Activated T-helper 9 cell treated with anti-CD3 and anti-CD28 coated beads, Interleukin-2, amount 50 U/mL, for 16 hours (primary cell): ENCODE measurements at regions not wholly inside any gene's neighbourhood (a gene's known extent, or its start where the extent isn't known, plus 50 kb on each side); places are given as distances from the start of the nearest gene placed in this dataset.

ENCODE experiments used
- DNase-seq: peaks from one replicate; pipeline ENCODE4 v3.0.0-alpha.2; 2020; ENCODE audit warnings: low read depth

DNA sequence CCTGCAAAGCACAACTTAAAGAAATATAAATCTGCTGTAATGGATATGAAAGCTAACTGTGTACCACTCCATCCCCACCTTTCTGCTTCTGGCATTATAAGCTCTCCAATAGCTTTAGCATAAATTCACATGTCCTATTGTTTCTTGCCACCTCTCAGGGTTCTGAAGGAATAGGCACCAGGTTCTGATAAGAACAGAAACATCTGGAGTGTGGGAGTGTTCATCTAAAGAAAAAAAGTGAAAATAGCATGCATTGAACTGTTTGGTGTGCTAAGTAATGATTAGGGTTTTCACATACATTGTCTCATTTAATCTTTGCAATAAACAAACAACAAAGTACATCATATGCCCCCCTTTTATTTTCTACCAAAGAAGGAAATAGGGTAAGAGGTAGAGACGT is 72.3 kb downstream of the FAM76B start:
- DNase-seq: no peak

DNA sequence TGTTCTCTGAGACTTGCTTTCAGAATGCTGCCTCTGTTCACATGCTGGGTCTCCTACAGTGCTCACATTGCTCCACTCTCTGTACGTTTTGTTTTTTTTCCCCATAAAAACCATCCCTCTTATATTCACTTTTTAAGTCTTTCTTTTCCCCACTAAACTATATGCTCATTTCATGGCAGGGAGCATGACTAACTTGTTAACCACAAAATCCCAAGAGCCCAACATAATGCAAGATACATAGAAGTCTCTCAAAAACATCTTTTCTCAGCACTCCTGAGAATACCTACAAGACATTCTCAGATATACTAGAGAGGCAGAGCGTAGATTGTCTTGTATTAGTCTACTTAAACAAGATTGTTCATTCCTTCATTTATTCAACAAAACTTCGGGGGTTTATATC is 73.3 kb downstream of the FAM76B start:
- DNase-seq: no peak

DNA sequence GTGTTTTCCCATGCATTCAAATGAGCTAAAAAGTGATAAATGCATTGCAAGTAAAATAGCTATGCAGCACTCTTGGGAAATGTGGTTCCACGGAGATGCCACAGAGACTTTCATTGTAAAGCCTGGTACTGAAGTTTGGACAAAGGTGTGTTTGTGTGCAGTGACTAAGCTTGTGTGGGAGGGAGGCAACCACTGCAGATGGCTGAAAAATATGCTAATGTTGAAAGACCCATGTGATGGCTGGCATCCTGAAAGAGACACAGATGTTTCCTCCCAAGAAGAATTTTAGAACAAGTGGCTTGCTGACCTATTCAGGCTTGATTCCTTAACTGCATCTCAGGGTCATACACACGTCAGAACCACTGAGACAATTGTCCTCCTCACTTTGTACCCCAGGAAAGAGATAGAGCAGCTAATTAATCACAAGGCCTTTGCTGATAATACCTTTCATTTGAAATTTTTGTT is 73.8 kb downstream of the FAM76B start:
- peak; percentile 23 for DNase-seq

DNA sequence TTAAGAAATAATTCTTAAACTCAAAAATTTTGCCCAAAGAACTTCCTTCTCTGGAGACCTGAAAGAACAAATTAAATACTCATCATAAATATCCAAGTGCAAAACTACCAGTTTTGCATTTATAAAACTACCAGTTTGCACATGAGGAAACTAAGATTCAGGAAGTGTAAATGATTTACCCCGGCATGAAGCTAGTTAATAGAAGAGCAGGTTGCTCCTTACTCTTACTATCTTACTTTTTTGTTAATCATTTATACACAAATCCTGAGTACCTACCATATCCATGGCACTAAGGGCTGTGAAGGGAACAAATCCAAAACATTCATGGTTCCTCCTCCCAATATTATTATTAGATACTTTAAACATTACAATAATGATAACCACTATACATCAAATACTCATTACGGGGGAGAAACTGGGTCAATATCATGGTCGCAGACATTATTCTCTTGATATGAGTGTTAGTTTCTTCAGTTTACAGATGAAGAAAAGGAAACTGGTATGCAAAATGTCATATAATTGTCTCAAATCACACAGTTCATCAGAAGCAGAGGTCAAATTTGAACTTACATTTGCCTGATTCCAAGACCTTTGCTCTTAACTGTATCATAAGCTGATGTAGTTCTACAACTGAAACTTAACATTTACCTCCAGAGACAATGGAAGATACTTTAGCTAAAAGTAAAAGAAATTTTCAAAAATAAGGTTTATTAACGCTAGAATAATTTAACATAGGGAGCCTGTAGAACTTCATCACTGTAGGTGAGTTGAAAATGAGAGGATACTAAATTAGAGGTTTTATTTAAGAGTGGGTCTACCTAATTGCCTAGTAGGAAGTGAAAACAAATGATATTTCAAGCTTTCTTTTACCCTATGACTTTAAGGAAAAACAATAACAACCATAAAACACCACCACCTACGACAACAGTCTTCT is 74.5 kb downstream of the FAM76B start:
- no peak for DNase-seq

DNA sequence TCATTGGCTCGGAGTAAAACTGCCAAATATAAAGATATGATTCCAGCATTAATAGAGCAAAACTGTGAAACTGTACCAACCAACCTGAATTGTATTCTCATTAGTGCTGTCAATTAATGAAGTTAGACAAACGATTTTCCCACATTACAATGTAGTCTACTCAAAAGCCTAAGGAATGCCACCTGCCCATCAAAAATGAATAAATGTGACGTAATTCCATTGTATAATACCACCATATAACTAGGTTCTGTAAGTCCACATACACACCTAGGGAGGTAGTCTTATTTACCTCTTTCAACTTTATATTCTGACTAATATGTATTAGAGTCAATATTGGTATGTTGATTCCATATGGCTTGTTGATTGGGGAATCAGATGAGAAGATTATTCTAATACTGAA is 76.2 kb downstream of the FAM76B start:
- no peak for DNase-seq

DNA sequence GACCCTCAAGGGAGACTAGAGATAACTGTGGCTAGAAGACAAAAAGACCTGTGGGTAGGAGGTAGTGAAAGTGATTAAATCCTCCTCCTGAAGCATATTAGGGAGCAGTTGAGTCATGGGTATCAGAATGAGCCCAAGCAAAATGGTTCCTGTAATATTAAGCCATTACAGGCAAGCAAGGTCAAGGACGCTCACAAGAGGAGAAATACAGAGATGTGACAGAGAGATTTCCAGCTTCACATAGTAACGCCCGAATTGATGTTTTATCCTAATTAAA is 77.7 kb downstream of the FAM76B start:
- no peak for DNase-seq

DNA sequence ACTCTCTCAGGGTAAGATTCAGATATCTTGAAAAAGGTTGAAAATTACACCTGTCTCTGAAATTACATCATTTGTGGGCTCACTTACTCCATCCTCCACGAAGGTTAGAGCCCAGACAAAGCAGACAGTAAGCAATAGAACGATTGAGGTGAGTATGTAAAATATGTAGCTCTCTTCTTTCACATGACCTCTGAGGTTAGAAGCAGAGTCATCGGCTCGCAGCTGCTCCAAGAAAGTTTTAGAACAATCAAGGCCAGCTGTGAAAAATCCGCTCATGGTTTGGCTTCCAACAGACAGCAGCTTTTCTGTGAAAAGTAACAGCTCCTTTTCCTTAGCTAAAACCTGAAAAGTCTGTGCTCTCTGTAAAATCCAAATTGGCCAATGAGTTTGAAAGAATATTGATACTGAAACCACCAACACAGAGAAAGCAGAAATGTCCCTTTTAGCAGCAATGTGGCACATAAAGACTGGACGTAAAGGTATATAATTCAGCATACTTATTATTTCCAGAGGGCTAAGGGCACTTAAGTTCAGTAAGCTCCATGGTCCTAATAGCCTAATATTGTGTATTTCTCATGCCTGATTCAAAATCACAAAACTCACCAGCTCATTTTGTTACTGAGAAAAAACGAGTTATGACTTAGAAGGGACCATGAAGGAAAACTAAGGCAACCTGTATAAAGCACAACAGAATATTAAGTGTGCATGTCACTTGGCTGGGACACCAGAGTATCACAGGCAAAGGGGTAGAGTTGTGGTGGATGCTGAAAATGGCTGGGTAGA is 78.2 kb downstream of the FAM76B start:
- DNase-seq: no peak

DNA sequence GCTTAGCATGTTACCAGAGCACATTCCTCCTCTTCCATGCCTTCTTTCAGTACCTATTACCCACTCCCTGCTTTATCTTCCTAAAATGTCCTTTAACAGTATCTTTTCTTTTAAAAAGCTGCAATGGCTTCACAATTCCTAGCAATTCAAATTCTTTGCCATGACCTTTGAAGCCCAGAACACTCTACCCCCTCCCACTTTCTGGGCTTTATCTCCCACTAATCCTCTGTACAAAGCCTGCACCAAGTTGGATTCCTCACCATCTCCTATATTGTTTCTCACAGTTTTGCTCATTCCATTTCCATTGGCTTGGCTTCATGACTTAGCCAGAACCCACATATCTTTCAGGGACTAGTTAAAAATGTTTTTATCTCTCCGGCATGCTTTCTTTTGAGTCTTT is 80.9 kb downstream of the FAM76B start:
- DNase-seq: no peak

DNA sequence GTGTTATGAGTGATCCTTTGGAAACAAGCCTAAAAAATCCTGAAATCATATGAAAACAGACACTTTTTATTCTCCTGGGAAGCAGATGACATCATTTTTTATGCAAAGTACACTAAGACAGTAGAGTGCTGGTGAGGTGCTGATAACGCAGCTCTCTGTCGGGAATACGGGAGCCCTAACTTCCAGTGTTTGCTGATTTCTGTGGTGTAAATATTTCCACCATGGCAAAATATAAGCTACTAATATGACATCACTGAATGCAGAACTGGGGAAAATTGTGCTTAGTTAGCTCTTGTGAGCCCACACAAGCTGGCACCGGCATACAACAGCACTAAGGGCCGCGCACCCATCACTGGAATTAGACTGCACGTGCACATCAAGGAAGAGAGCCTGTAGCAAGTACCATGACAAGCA is 82.6 kb downstream of the FAM76B start:
- DNase-seq: no peak

DNA sequence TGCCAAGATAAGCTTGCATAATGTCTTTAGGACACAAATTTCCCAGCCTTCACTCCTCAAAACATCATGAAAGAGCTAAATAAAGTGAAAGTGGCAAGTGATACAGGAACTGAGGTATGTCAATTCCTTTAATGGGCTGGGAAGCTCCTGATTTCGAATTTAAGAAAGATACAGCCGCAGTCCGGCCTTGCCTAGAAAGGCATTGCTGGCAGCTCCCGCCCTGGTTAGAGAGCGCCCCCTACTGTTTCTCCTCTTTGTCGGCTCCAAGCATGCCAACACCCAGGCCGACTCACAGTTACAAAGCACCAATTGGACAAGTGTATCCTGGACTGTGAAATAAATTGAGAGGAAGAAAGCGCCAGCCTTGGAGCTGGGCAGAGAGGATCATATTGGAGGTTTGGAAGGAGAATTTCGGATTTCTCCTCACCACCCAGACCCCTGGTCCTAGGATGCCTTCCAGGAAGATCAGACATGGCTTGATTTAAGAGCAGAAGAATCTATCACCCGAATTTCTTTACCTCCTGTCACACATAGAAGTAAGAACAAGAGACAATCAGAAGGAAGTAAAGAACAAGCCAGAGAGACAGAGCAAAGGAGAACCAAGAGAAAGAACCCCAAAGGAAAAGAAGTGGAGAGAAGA is 84.0 kb downstream of the FAM76B start:
- peak; percentile 69 for DNase-seq

DNA sequence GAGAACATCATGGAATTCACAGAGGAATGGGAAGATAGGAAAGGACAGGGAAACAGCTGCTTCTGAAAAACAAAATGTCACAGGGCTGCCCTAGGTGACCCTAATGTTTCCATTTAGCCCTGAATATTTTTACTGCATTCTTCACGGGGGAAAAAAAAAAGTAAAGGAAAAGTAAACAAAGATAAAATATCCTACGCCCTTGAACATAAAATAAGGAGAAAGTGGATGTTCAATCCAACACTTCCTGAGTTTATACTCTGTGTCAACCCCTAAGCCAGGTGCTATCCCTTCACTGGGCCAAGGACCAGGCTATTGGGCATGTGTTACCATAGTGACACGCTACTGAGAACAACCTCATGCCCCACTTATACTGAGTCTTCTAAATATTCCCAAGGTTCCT is 84.7 kb downstream of the FAM76B start:
- no peak for DNase-seq

DNA sequence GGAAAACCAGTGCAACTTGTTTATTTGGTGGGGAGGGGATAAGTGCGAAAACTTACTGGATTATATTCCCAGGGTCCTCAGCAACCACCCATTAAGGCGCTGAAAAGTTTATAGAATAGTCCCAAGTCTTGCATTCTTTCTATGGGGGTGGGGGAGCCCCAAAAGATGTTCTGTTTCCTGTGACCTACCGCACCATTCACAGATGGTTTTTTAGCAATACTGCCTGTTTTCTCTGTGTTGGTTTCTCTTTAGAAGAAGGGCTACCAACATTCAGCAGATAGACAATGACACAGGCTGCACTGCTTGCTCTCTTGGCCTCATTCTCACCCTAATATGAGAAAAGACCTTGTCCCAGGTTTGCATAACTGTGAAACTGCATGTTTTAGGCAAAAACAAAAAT is 86.5 kb downstream of the FAM76B start:
- no peak for DNase-seq

DNA sequence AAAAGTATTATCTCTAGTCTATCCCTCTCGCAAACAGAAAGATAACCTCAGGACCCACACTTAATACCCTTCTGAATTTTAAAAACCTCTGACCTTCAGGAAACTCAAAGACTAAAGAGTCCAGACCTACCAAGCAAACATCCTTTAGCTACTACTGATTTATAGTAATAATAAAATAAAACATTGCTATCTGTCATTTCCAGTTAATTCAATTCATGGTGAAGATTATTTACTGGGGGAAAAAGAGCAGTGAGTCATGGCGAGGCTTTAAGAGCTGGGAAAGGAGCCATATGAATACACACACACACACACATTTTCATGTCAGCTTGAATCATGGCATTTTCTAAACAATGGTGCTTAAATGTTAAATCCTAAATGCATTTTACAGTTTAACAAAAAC is 87.1 kb downstream of the FAM76B start:
- no peak for DNase-seq

DNA sequence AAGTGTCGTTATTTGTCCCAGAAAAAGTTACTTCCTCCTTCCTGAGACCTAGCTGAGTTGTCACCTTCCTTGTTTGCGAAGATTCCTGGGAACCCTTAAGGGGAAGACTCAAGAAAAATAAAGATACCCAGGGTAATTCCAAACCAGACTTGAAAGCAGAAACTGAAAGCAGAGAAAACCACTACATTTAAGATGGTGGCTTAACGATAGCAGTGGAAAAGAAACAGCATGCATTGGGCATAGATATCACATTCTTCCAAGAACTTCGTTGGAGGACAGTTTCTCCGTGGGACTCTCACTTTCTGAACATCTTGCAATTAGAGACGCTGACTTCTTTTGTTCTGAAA is 89.1 kb downstream of the FAM76B start:
- DNase-seq: no peak

DNA sequence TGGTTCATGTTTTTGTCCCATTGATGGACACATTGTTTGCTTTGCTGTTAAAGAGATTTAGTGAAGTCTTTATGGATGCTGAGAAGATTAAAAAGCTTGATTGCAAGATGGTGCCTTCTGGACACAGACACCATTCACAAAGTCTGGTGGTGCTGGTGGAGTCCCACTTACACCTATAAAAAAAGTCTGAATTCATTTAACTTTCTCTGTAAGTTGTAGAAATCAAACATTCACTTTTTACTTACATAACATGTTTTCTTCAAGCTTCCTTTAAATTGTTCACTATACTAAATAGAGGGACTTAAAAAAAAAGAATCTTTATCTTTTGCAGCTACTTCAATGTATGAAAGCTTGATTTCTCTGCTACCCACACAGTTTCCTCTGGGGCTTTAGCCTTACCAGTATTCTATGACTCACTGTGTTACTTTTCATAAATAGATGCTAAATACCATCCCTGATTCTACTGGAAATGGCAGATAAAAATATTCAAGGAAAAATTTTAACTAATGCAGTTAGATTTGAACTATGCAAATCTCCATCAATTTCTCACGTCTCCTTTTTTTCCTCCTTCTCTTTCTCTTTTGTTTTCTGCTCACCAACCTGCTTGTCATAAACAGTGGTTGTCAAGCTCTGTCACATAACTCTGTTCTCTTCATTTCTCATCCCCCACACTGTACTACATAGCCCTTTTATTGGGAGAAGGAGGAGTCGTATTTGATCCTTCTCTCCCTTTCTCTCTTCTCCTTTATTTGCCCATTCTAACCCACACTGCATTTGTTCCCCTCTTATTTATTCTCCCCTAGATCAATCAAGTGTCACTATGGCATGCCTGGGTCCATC is 89.7 kb downstream of the FAM76B start:
- DNase-seq: no peak

DNA sequence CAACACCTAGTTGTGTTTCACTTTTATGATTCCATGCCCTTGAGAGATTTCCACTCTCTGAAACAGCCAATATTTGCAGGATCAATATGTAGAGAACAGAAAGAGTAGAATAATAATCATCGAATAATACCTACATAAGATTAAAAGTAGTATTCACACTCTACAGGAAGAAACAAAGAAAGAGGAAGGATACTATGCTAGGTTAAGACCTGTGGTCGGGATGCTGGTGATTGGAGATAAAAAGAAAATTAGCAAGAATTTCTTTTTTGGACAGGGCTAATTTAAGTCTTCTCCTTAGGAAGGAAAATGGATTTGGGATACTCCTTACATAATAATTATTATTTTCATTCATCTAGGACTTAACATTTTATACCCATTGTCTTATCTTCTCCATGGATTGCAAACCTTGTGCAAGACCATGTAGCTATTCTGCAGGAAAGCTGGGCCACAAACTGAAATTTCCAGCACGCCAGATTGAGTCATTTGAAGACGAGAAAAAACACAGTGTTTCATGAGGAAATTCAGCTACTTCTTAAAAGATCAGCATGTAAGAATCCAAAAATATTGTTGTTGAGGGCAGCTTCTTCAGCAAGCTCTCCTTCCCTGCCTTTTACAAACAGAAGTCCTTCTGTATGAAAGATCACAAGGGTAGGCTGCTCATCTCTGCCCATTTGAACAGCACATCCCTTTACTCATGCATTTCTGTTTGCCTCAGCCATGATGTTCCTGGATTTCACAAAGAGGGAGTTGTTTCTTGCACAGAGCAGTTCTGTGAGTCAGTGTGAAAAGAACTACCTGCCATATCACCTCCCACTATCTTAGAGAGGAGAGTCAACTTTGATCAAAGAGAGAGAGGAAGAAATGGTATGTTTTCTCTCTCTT is 90.7 kb downstream of the FAM76B start:
- no peak for DNase-seq

DNA sequence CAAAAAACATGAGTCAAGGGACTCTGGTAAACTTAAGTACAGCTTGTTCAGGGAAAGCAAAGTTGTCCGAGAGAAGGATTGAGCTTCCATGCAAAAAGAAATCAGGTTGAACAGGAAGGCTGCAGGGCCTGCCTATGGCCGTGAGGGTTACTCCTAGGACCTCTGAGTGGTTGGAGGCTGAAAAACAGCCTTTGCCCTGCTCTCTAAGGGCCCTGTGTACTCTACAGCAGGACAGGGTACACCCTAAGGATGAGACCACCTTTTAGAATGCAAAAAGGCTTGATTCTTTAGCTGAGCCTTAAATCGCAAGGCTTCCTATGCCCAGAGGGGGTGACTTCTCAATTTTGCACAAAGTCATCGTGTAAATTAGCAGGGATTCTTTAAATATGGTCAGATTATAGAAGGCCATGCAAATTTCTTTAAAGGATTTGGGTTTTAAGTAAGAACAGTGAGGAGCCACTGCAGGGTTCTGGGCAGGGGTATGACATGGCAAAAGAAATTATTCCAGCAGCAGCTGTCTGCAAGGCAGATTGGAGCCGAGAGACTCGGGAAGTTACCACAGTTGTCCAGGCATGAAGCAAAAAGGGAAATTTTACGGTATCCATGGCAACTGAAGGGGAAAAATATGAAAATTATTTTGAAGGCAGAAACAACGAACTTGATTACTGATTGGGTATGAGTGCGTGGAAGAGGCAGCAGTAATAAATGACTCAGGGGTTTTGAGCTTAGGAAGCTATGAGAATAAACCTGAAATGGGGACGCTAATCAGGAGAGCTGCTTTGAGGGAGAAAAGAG is 91.8 kb downstream of the FAM76B start:
- no peak for DNase-seq

DNA sequence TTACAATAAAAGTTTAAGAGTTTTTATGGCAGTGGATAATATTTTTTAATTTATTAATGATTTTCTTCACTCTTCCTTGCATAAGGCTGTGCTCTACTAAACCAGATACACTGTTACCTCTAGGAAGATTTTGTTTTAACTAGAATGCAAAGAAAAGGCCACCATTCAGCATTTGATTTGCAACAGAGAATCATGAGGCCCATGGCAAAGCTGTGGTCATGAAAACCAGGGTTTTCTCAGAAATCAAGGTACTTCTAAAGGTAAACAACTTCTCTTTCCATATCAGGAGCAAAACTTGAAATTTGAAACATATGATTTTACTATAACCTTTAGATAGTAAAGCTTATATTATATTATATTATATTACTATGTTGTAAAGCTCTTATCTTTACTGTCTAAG is 94.4 kb downstream of the FAM76B start:
- DNase-seq: no peak

DNA sequence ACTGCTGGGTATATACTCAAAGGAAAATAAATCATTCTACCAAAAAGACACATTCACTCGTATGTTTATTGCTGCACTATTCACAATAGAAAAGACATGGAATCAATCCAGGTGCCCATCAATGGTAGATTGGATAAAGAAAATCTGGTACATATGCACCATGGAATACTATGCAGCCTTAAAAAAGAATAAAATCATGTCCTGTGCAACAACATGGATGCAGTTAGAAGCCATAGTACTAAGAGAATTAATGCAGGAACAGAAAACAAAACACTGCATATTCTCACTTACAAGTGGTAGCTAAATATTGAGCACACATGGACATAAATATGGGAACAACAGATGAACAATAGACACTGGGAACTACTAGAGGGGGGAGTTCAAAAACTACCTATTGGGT is 96.3 kb downstream of the FAM76B start:
- DNase-seq: no peak

DNA sequence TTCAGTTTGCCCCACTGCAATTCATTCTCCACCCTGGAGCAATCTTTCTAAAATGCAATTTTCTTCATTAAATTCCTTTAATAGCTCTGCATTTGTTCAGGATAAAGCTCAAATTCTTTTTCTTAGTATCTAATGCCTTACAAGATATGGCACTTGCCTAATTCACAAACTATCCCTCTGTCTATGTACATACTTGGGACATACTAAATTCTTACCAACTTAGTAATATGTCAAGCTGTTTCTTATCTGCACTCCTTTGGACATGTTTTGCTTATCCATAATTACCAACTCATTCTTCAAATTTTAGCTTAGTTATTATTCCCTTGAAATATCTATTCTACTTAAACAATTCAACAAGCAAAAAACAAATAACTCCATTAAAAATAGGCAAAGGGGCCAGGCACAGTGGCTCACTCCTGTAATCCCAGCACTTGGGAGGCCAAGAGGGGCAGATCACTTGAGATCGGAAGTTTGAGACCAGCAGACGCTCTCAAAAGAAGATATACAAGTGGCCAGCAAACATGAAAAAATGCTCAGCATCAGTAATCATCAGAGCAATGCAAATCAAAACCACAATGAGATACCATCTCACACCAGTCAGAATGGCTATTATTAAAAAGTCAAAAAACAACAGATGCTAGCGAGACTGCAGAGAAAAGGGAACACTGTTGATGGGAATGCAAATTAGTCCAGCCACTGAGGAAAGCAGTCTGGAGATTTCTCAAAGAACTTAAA is 96.9 kb downstream of the FAM76B start:
- DNase-seq: no peak
